GF-D8 (cell line): ENCODE measurements at regions not wholly inside any gene's neighbourhood (a gene's known extent, or its start where the extent isn't known, plus 50 kb on each side); places are given as distances from the start of the nearest gene placed in this dataset.
"Not testable (repeated sequence)": the region's sequence is repeated elsewhere in the genome, so short reads cannot be mapped to it uniquely, and the experiment has no call there.

Experiments
- DNase-seq: peaks from one replicate; lab custom pipeline; 2025; lab: John Stamatoyannopoulos, UW

GRCh38 chr12:89289720-89290119 is 62.6 kb downstream of the DUSP6 start:
- no peak for DNase-seq

- DNase-seq = no peak
These were observed 63.3 kb downstream of the DUSP6 start for GRCh38 chr12:89288959-89289358.

- no peak for DNase-seq
These were observed 65.8 kb downstream of the DUSP6 start for GRCh38 chr12:89286501-89286900.

- no peak for DNase-seq
These were observed 70.8 kb downstream of the DUSP6 start for GRCh38 chr12:89281539-89281867.

- peak; percentile 54 for DNase-seq
These were observed 71.3 kb downstream of the DUSP6 start for GRCh38 chr12:89280833-89281538.

- DNase-seq = no peak
These were observed 72.8 kb downstream of the DUSP6 start for GRCh38 chr12:89279499-89279898.

- DNase-seq = no peak
These were observed 73.4 kb downstream of the DUSP6 start for GRCh38 chr12:89278862-89279261.

GRCh38 chr12:89278169-89278568 is 74.1 kb downstream of the DUSP6 start:
- no peak for DNase-seq

GRCh38 chr12:89276860-89277259 is 75.4 kb downstream of the DUSP6 start:
- no peak for DNase-seq

GRCh38 chr12:89273525-89273924 is 78.8 kb downstream of the DUSP6 start:
- DNase-seq = no peak

GRCh38 chr12:89270548-89270947 is 81.8 kb downstream of the DUSP6 start:
- no peak for DNase-seq

GRCh38 chr12:89269174-89269573 is 83.1 kb downstream of the DUSP6 start:
- no peak for DNase-seq

GRCh38 chr12:89267404-89267803 is 84.9 kb downstream of the DUSP6 start:
- DNase-seq = no peak

GRCh38 chr12:89266574-89267188 is 85.6 kb downstream of the DUSP6 start:
- DNase-seq = not testable (repeated sequence)

GRCh38 chr12:89264837-89265236 is 87.5 kb downstream of the DUSP6 start:
- DNase-seq = no peak

GRCh38 chr12:89263900-89264299 is 88.4 kb downstream of the DUSP6 start:
- no peak for DNase-seq

- no peak for DNase-seq
These were observed 89.3 kb downstream of the DUSP6 start for GRCh38 chr12:89262855-89263552.

GRCh38 chr12:89261982-89262381 is 90.3 kb downstream of the DUSP6 start:
- no peak for DNase-seq

- DNase-seq = no peak
These were observed 91.3 kb downstream of the DUSP6 start for GRCh38 chr12:89260841-89261637.

- DNase-seq = no peak
These were observed 92.5 kb downstream of the DUSP6 start for GRCh38 chr12:89259821-89260220.

GRCh38 chr12:89258240-89258969 is 93.9 kb downstream of the DUSP6 start:
- no peak for DNase-seq

GRCh38 chr12:89257340-89257739 is 95.0 kb downstream of the DUSP6 start:
- DNase-seq = no peak
